ENCODE measurements at regions not wholly inside any gene's neighbourhood (a gene's known extent, or its start where the extent isn't known, plus 50 kb on each side); places are given as distances from the start of the nearest gene placed in this dataset.

DNA sequence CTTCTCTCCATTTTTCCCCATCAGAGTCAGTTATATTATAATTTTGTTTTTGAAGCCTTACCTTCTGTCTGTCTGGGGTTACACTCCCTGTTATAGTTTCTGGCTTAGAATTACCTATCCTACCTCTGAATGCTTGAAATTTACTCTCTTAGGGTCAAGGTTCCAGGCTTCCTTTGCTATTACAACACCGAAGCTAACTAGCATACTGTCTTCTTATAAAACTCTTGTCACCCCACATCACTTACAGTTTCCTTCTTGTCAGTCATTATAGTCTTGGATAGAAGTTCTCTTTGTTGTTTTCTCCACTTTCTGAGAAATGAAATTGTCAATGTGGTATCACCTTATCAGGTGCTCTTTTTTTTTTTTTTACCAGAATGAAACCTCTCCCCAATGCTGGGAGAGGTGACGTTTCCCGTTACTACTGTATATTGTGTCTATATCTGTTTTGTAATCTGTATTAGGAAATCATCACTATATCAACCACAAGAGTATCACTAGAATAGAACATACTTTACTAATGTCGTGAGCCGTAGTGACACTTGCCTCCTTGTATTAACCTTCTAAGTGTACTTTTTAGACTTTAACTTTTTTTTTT, 69.2 kb upstream of the PSMA6 start:
- no peak for DNase-seq

- DNase-seq: peak; percentile 17
Observed at GRCh38 chr14:35223927-35224326, 68.3 kb upstream of the PSMA6 start.

- DNase-seq: no peak
Observed at GRCh38 chr14:35224615-35225014, 67.6 kb upstream of the PSMA6 start.

GRCh38 chr14:35229084-35229791, 62.9 kb upstream of the PSMA6 start:
- DNase-seq: peak; percentile 37

GRCh38 chr14:35229792-35230089, 62.4 kb upstream of the PSMA6 start:
- DNase-seq: no peak

DNA sequence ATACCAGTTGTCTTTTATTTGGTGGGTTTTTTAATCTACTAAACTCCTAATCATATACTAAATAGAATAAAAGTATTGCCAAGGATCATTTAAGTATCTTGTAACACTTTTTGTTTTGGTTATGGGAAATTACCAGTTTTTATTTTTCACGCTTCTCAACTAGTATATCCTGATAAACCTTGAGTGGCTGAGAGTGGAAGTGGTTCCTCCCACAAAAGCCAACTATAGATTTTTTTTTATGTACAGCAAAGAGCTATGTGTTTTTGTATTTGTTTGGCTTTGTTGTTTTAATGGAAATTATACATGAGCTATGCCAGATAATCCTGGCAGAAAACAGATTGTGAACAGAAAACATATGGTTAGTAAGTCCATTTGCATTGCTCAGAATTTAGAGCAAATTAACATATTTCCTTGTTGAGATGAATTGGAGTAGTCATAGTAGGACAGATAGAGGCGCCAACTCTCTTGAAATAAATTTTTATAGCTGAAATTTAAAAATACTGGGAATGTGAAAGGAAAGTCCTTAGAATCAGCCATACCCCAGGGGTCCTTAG, 60.9 kb upstream of the PSMA6 start:
- no peak for DNase-seq

- DNase-seq: peak; percentile 46
Observed at GRCh38 chr14:35234012-35234805, 58.0 kb upstream of the PSMA6 start.

GRCh38 chr14:35235840-35236239, 56.3 kb upstream of the PSMA6 start:
- DNase-seq: no peak

DNA sequence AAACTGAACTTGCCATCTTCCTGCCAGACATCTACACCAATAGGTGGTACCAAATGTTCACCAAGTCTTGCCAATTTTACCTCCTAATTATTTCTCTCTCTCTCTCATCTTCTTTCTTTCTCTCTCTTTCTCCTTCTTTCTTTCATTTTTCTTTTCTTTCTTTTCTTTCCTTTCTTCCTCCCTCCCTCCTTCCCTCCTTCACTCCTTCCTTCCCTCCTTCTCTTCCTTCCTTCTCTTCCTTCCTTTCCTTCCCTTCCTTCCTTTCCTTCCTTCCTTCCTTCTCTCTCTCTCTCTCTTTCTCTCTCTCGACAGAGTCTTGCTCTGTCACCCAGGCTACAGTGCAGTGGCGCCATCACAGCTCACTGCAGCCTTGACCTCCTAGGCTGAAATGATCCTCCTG, 55.4 kb upstream of the PSMA6 start:
- DNase-seq: no peak

- DNase-seq: no peak
Observed at GRCh38 chr14:35240231-35240630, 52.0 kb upstream of the PSMA6 start.

All from suppressor macrophage treated with lipopolysaccharide for 4 hours (primary cell).